Panc1 (cell line): ENCODE measurements at regions not wholly inside any gene's neighbourhood (a gene's known extent, or its start where the extent isn't known, plus 50 kb on each side); places are given as distances from the start of the nearest gene placed in this dataset.

Source experiments
- ATAC-seq: fragments of 200-7000 bp; cut with Tn5 transposase; 2 replicates; pipeline ENCODE4 v1.9.1; 2020; ENCODE audit warnings: mild to moderate bottlenecking, moderate library complexity
- BruUV-seq: library from RNA; stranded (reverse); fragments of 400-500 nt; replicated peaks from 2 replicates; lab custom pipeline; 2021; lab: Mats Ljungman, UMichigan
- CTCF ChIA-PET: fragments of 300-600 bp; sonication (Branson Sonifier 250); formaldehyde crosslinking; loops from one replicate; lab custom pipeline; 2022; ENCODE audit warnings: antibody characterized with exemption; lab: Charles Lee
- POLR2A ChIA-PET: fragments of 300-600 bp; sonication (Branson Sonifier 250); formaldehyde crosslinking; loops from one replicate; lab custom pipeline; 2022; ENCODE audit warnings: antibody characterized with exemption; lab: Charles Lee
- DNase-seq: peaks from one replicate; pipeline ENCODE4 v3.0.0-alpha.2; 2010; ENCODE audit warnings: low read depth, low spot score
- H3K27ac ChIP-seq: 2 replicates; pipeline ENCODE4 v1.5.1; 2011; ENCODE audit warnings: mild to moderate bottlenecking, low read length, inconsistent platforms
- H3K27me3 ChIP-seq: fragments of 200-500 bp; sonication (Bioruptor generic); 2 replicates; pipeline ENCODE4 v1.6.0; 2014; ENCODE audit warnings: low read length, inconsistent platforms; ENCODE audit not compliant: control insufficient read depth, insufficient read depth
- H3K36me3 ChIP-seq: fragments of 200-500 bp; sonication (Bioruptor generic); 2 replicates; pipeline ENCODE4 v1.5.1; 2014; ENCODE audit warnings: inconsistent platforms, mild to moderate bottlenecking, low read length, moderate library complexity; ENCODE audit not compliant: control insufficient read depth, insufficient read depth
- H3K4me1 ChIP-seq: 2 replicates; pipeline ENCODE4 v1.5.1; 2011; ENCODE audit warnings: inconsistent platforms, mild to moderate bottlenecking, low read length, moderate library complexity; ENCODE audit not compliant: control insufficient read depth, insufficient read depth
- H3K4me3 ChIP-seq, 2 experiments: 2 replicates each; pipeline ENCODE4 v1.5.1; 2011 to 2012; ENCODE audit warnings: low read depth in 2 of 2, low read length in 2 of 2, mild to moderate bottlenecking in 2 of 2, inconsistent platforms in 1 of 2, moderate library complexity in 1 of 2
- H3K9me3 ChIP-seq: fragments of 200-500 bp; sonication (Bioruptor generic); 2 replicates; pipeline ENCODE4 v1.5.1; 2014; ENCODE audit warnings: low read depth, mild to moderate bottlenecking, inconsistent platforms, low read length, moderate library complexity; ENCODE audit not compliant: control insufficient read depth, insufficient read depth
- POLR2AphosphoS5 ChIP-seq: IDR thresholded peaks from 2 replicates; pipeline ENCODE4 v1.6.1; 2012; ENCODE audit warnings: mild to moderate bottlenecking, low read depth, low read length, moderate library complexity
- SIN3A ChIP-seq: IDR thresholded peaks from 2 replicates; pipeline ENCODE4 v1.6.1; 2012; ENCODE audit warnings: low read depth, mild to moderate bottlenecking, low read length, moderate library complexity, borderline replicate concordance; ENCODE audit not compliant: insufficient read depth
- TCF7L2 ChIP-seq: IDR thresholded peaks from 2 replicates; pipeline ENCODE4 v1.6.1; 2011; ENCODE audit warnings: mild to moderate bottlenecking, low read depth, low read length, inconsistent platforms
- in situ Hi-C: cut with HindIII; loops from 2 replicates; pipeline ENCODE4 v1.10.0; 2016; ENCODE audit warnings: low sequenced_read_pairs, low pct_unique_long_range_greater_than_20kb
- intact Hi-C: fragments of 100-400 bp; cut with micrococcal nuclease; formaldehyde crosslinking; loops from one replicate; pipeline ENCODE4 v1.10.0; 2022; ENCODE audit not compliant: unreplicated experiment
- TF ChIP-seq, protein P1 (sequence below), 2 experiments: IDR thresholded peaks; 2 replicates each; pipeline ENCODE4 v1.6.1; 2011 to 2012; ENCODE audit warnings: low read depth in 2 of 2, control low read depth in 1 of 2, low read length in 1 of 2, mild to moderate bottlenecking in 1 of 2, moderate library complexity in 1 of 2; ENCODE audit not compliant: insufficient read depth in 1 of 2
- TF ChIP-seq, protein P2 (sequence below): fragments of 450-650 bp; IDR thresholded peaks from 2 replicates; pipeline ENCODE4 v1.5.1; 2017; ENCODE audit warnings: mild to moderate bottlenecking

DNA sequence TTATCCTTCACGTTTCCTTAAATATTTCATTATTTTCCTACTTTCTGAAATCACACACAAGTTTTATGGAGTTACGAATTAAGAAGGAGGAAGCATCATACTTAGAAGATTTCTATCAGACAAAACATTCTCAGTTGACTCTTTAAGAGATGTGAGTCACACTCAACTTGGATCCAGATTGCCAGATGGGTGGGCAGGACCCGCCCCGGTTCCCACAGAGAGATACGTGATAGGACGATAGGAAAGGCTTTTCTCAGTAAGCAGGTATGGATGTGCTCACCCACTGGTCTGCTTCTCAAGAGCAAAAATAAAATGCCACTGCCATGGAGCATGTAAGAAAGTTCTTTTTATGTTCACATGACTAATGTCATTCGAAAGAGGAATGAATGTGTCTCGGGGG, 392.6 kb downstream of the MRPL39 start:
- Histone ChIP-seq H3K4me1 (no peaks in the 10 kb centered on the region), H3K27ac (no peak overlapping the region), H3K27me3 (no peaks in the 10 kb centered on the region), H3K4me3 (no peak overlapping the region), H3K9me3 (no peaks in the 10 kb centered on the region), H3K36me3 (no peaks in the 10 kb centered on the region)
- BruUV-seq, result no TSS peak
- TF ChIP-seq SIN3A (no peak), TCF7L2 (no peak), POLR2AphosphoS5 (no peak)
- TF ChIP-seq, protein P1, sequence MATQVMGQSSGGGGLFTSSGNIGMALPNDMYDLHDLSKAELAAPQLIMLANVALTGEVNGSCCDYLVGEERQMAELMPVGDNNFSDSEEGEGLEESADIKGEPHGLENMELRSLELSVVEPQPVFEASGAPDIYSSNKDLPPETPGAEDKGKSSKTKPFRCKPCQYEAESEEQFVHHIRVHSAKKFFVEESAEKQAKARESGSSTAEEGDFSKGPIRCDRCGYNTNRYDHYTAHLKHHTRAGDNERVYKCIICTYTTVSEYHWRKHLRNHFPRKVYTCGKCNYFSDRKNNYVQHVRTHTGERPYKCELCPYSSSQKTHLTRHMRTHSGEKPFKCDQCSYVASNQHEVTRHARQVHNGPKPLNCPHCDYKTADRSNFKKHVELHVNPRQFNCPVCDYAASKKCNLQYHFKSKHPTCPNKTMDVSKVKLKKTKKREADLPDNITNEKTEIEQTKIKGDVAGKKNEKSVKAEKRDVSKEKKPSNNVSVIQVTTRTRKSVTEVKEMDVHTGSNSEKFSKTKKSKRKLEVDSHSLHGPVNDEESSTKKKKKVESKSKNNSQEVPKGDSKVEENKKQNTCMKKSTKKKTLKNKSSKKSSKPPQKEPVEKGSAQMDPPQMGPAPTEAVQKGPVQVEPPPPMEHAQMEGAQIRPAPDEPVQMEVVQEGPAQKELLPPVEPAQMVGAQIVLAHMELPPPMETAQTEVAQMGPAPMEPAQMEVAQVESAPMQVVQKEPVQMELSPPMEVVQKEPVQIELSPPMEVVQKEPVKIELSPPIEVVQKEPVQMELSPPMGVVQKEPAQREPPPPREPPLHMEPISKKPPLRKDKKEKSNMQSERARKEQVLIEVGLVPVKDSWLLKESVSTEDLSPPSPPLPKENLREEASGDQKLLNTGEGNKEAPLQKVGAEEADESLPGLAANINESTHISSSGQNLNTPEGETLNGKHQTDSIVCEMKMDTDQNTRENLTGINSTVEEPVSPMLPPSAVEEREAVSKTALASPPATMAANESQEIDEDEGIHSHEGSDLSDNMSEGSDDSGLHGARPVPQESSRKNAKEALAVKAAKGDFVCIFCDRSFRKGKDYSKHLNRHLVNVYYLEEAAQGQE (IDR thresholded peaks at IDR 0.05; ENCODE audit: insufficient read depth in 1 of 2, low read depth in 2 of 2, low read length in 1 of 2), result no peak
- TF ChIP-seq, protein P2, sequence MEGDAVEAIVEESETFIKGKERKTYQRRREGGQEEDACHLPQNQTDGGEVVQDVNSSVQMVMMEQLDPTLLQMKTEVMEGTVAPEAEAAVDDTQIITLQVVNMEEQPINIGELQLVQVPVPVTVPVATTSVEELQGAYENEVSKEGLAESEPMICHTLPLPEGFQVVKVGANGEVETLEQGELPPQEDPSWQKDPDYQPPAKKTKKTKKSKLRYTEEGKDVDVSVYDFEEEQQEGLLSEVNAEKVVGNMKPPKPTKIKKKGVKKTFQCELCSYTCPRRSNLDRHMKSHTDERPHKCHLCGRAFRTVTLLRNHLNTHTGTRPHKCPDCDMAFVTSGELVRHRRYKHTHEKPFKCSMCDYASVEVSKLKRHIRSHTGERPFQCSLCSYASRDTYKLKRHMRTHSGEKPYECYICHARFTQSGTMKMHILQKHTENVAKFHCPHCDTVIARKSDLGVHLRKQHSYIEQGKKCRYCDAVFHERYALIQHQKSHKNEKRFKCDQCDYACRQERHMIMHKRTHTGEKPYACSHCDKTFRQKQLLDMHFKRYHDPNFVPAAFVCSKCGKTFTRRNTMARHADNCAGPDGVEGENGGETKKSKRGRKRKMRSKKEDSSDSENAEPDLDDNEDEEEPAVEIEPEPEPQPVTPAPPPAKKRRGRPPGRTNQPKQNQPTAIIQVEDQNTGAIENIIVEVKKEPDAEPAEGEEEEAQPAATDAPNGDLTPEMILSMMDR, result no peak
- DNase-seq, result no peak
- ATAC-seq, result no peak
- intact Hi-C loops, result no loop called here
- ChIA-PET POLR2A (no interaction called here), CTCF (no interaction called here)
- in situ Hi-C loops, result no loop called here

- no TSS peak for BruUV-seq
- Histone ChIP-seq H3K27me3 (no peaks in the 10 kb centered on the region), H3K4me1 (no peaks in the 10 kb centered on the region), H3K4me3 (no peak overlapping the region), H3K9me3 (no peaks in the 10 kb centered on the region), H3K36me3 (no peaks in the 10 kb centered on the region), H3K27ac (no peak overlapping the region)
- CTCF ChIA-PET, result no interaction called here
- ATAC-seq, result no peak
- DNase-seq, result no peak
- intact Hi-C loops (no loop called here), in situ Hi-C loops (no loop called here)
- POLR2A ChIA-PET, result no interaction called here
- TF ChIP-seq POLR2AphosphoS5, result no peak
- TF ChIP-seq SIN3A, result no peak
- no peak for TF ChIP-seq TCF7L2
Observed at GRCh38 chr21:25199944-25200343, 407.3 kb downstream of the MRPL39 start.

- intact Hi-C loops (no loop called here), in situ Hi-C loops (no loop called here)
- TF ChIP-seq, protein P2, result no peak
- TF ChIP-seq, protein P1 (IDR thresholded peaks at IDR 0.05; ENCODE audit: insufficient read depth in 1 of 2, low read depth in 2 of 2, low read length in 1 of 2), result no peak
- no peak for TF ChIP-seq TCF7L2
- no peak for TF ChIP-seq POLR2AphosphoS5
- TF ChIP-seq SIN3A, result no peak
- Histone ChIP-seq H3K9me3 (no peaks in the 10 kb centered on the region), H3K36me3 (no peaks in the 10 kb centered on the region), H3K27me3 (no peaks in the 10 kb centered on the region), H3K27ac (no peak overlapping the region), H3K4me3 (no peak overlapping the region), H3K4me1 (no peaks in the 10 kb centered on the region)
- POLR2A ChIA-PET, result interaction anchor here (0.7 kb wide), 1 partner anchor 229 kb away, joined by 3 read pairs; no protein-coding TSS in a partner anchor
- BruUV-seq, result no TSS peak
- DNase-seq (no peak), ATAC-seq (no peak)
- CTCF ChIA-PET, result no interaction called here
Observed at GRCh38 chr21:25191141-25191540, 416.1 kb downstream of the MRPL39 start.
